Thyroid gland (tissue), 4 donors: ENCODE measurements at regions not wholly inside any gene's neighbourhood (a gene's known extent, or its start where the extent isn't known, plus 50 kb on each side); places are given as distances from the start of the nearest gene placed in this dataset.

ENCODE experiments used
- CTCF ChIP-seq, 6 experiments: fragments of 200-600 bp in 3 of 6; fragments of 450-650 bp in 3 of 6; sonication (generic) in 3 of 6; IDR thresholded peaks; one replicate each; pipeline ENCODE4 v1.5.1; 2016 to 2019; ENCODE audit warnings: antibody characterized with exemption in 6 of 6, mild to moderate bottlenecking in 2 of 6, inconsistent platforms in 1 of 6, moderate library complexity in 1 of 6
- POLR2A ChIP-seq, 2 donors: fragments of 450-650 bp; IDR thresholded peaks; one replicate each; pipeline ENCODE4 v1.6.1; 2017; ENCODE audit warnings: antibody characterized with exemption in 2 of 2, mild to moderate bottlenecking in 2 of 2, moderate library complexity in 1 of 2

- no peak for TF ChIP-seq CTCF (IDR thresholded peaks at IDR 0.05)
- TF ChIP-seq POLR2A (IDR thresholded peaks at IDR 0.05), result no peak
Observed at GRCh38 chr5:8157320-8157822, 288.4 kb downstream of the MTRR start.
